ENCODE measurements at regions not wholly inside any gene's neighbourhood (a gene's known extent, or its start where the extent isn't known, plus 50 kb on each side); places are given as distances from the start of the nearest gene placed in this dataset.
"Not testable (repeated sequence)": the region's sequence is repeated elsewhere in the genome, so short reads cannot be mapped to it uniquely, and the experiment has no call there.

DNA sequence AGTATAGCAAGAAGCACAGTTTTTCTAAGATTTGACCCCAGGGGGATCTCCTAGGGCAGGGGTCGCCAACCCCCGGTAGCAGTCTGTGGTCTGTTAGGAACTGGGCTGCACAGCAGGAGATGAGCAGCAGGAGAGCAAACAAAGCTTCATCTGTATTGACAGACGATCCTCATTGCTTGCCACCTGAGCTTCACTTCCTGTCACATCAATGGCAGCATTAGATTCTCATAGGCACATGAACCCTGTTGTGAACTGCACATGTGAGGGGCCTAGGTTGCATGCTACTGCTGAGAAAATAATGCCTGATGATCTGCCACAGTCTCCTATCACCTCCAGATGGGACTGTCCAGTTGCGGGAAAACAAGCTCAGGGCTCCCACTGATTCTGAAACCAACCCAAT lies 136.2 kb downstream of the RGPD3 start:
- TF ChIP-seq, protein P1, sequence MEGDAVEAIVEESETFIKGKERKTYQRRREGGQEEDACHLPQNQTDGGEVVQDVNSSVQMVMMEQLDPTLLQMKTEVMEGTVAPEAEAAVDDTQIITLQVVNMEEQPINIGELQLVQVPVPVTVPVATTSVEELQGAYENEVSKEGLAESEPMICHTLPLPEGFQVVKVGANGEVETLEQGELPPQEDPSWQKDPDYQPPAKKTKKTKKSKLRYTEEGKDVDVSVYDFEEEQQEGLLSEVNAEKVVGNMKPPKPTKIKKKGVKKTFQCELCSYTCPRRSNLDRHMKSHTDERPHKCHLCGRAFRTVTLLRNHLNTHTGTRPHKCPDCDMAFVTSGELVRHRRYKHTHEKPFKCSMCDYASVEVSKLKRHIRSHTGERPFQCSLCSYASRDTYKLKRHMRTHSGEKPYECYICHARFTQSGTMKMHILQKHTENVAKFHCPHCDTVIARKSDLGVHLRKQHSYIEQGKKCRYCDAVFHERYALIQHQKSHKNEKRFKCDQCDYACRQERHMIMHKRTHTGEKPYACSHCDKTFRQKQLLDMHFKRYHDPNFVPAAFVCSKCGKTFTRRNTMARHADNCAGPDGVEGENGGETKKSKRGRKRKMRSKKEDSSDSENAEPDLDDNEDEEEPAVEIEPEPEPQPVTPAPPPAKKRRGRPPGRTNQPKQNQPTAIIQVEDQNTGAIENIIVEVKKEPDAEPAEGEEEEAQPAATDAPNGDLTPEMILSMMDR (conservative IDR thresholded peaks at IDR 0.05; ENCODE audit: low read depth, low read length), result no peak
- H3K4me3 ChIP-seq (ENCODE audit: low read depth, low read length), result no peak overlapping the region
- no peak for DNase-seq (ENCODE audit: low read depth)

DNA sequence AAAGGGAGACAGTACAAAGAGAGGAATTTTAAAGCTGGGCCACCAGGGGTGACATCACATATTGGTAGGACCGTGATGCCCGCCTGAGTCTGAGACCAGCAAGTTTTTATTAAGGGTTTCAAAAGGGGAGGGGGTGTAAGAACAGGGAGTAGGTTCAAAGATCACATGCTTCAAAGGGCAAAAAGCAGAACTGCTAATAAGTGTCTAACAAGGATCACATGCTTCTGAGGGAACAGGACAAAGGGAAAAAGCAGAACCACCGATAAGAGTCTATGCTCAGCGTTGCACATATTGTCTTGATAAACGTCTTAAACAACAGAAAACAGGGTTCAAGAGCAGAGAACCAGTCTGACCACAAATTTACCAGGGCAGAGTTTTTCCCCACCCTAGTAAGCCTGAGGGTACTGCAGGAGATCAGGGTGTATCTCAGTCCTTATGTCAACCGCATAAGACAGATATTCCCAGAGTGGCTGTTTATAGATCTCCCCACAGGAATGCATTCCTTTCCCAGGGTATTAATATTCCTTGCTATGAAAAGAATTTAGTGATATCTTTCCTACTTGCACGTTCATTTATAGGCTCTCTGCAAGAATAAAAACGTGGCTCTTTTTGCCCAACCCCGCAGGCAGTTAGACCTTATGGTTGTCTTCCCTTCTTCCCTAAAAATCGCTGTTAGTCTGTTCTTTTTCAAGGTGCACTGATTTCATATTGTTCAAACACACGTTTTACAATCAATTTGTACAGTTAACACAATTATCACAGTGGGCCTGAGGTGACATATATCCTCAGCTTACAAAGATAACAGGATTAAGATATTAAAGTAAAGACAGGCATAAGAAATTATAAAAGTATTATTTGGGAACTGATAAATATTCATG lies 136.5 kb upstream of the UXS1 start:
- not testable (repeated sequence) for H3K4me3 ChIP-seq (ENCODE audit: low read depth, low read length)
- DNase-seq (ENCODE audit: low read depth), result peak; percentile 6

DNA sequence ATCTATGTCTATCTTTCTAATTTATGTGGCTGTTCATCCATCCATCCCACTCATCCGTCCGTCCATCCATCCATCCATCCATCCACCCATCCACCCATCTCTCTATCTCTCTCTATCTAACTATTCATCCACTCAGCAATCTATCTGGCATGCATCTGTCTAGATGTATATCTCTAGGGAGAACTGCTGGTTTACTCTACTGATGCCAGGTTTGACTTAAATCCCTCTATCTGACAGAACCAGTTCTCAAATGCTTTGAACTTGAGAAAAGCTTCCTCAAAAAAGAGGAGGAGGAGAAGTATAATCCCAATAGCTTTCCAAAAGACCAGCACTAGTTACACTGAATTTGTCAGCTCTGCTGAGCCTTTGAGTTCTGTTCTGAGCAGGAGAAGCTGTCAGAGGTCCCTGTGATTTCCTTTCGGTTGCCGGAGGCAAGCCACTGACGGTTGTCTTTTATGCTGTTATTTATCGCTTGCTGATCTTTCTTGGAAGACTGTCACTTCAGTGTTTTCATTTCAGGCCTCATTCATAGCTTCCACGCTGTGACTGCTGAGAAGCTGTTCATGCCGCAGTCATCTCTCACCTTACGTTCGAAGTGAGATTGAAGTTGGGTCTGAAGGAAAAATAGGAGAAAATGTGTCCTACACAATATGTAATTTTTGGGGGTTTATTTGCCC lies 129.4 kb upstream of the UXS1 start:
- TF ChIP-seq, protein P1 (conservative IDR thresholded peaks at IDR 0.05; ENCODE audit: low read depth, low read length), result no peak
- DNase-seq (ENCODE audit: low read depth), result no peak
- no peak overlapping the region for H3K4me3 ChIP-seq (ENCODE audit: low read depth, low read length)

DNA sequence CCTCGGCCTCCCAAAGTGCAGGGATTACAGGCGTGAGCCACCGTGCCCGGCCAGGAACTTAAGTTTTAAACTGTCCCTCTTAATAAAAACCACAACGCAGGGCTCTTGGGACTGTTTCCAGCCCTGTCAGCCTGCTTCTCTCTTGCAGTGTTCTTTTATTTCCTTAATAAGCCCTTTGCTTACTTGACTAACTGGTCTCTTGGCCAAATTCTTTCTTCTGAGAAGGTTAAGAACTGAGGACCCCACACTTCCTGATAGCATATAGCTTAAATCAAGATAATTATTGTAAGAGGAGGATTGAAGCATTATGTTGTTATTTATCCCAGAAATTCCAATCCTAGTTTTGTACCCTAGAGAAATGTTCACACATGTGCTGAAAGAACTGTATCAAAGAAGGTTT lies 128.2 kb upstream of the UXS1 start:
- DNase-seq (ENCODE audit: low read depth), result no peak
- TF ChIP-seq, protein P1 (conservative IDR thresholded peaks at IDR 0.05; ENCODE audit: low read depth, low read length), result no peak

DNA sequence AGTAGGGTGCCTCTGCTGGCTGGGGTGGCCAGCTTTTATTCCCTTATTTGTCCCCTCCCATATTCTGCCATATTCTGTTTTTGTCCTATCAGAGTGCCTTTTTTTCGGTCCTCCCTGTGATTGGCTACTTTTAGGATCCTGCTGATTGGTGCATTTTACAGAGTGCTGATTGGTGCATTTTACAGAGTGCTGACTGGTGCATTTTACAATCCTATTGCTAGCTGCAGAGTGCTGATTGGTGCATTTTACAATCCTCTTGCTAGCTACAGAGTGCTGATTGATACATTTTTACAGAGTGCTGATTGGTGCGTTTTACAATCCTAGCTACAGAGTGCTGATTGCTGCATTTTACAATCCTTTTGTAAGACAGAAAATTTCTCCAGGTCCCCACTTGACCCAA lies 126.3 kb upstream of the UXS1 start:
- DNase-seq (ENCODE audit: low read depth); H3K4me3 ChIP-seq (ENCODE audit: low read depth, low read length): not testable (repeated sequence)

More for the DNA sequence above, 128.2 kb upstream of the UXS1 start:
- H3K4me3 ChIP-seq (ENCODE audit: low read depth, low read length), result no peak overlapping the region

DNA sequence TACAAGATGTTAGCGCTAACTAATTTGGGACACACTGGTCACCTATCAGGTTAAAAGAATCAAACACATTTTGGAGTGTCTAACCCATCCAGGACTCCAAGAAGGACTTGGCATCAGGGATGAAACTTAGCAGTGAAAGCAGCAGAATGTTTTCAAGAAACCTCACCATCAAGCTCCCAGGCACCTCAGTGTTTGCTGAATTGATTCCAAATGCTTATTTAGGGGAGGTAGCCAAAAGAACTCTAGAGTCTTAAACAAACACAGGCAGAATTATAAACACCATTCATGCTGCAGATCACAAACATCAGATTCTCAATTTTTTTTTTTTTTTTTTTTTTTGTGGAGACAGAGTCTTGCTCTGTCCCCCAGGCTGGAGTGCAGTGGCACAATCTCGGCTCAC lies 122.8 kb upstream of the UXS1 start:
- DNase-seq (ENCODE audit: low read depth), result no peak
- no peak overlapping the region for H3K4me3 ChIP-seq (ENCODE audit: low read depth, low read length)
- TF ChIP-seq, protein P1 (conservative IDR thresholded peaks at IDR 0.05; ENCODE audit: low read depth, low read length), result no peak

DNA sequence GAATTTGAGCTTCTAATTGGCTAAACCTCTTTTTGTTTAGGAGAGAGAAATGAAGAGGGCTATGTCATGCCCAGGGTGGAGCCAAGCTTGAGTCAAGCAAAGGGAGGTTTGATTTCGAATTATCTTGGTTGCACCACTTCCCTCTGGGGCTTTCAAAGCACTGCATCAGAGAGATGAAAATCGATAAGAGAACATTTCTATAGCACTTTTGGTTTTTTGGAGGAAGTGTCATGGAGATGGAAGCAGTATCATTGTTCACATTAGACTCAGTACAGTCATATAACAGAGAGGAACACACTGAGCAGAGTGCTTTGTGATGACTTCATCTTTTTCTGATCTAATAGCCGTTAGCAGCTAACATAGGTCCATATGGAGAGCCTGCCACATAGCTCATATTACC lies 120.3 kb upstream of the UXS1 start:
- H3K4me3 ChIP-seq (ENCODE audit: low read depth, low read length), result no peak overlapping the region
- TF ChIP-seq, protein P1 (conservative IDR thresholded peaks at IDR 0.05; ENCODE audit: low read depth, low read length), result no peak
- DNase-seq (ENCODE audit: low read depth), result no peak

DNA sequence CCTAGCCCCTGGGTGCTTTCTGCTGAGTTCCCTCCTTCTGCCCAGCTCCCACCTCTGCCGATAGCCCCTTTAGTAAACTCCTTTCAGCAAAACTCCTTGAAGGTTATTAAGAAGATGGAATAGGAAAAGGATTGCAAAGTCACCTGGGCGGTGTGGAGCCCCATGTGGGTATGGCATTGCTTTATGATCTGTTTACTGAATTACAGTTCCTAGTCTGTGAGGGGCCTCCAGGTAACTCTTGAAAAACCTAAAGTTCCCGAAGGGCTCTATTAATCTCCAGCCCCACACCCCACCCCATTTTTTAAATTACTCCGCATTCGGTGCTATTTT lies 116.9 kb upstream of the UXS1 start:
- DNase-seq (ENCODE audit: low read depth), result no peak
- no peak overlapping the region for H3K4me3 ChIP-seq (ENCODE audit: low read depth, low read length)
- TF ChIP-seq, protein P1 (conservative IDR thresholded peaks at IDR 0.05; ENCODE audit: low read depth, low read length), result no peak
